NCI-H1436 treated with DMSO at 0.1 percent for 48 hours (cell line): ENCODE measurements at regions not wholly inside any gene's neighbourhood (a gene's known extent, or its start where the extent isn't known, plus 50 kb on each side); places are given as distances from the start of the nearest gene placed in this dataset.
"Not testable (repeated sequence)": the region's sequence is repeated elsewhere in the genome, so short reads cannot be mapped to it uniquely, and the experiment has no call there.

Source experiments
- DNase-seq: peaks from one replicate; lab custom pipeline; 2025; lab: John Stamatoyannopoulos, UW

GRCh38 chr2:7847321-7847720, 834.5 kb upstream of the ID2 start:
- no peak for DNase-seq

DNA sequence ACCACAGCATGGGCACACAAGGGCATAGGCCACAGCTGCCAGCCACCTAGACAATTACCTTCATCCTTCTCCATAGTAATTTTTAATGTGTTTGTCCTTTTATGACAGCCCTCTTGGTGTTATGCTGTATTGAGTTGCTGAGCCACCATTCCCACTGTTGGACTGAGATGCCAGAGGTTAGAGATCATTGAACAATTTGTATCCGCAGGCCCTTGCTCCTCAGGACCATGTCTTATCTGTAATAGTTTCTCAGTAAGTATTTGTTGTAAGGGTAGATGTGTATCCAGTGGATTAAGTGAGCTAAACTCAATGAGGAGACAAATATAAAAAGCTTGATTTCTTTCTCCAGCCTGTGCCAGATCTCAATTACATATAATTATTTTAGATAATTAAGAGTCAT, 832.8 kb upstream of the ID2 start:
- no peak for DNase-seq

DNA sequence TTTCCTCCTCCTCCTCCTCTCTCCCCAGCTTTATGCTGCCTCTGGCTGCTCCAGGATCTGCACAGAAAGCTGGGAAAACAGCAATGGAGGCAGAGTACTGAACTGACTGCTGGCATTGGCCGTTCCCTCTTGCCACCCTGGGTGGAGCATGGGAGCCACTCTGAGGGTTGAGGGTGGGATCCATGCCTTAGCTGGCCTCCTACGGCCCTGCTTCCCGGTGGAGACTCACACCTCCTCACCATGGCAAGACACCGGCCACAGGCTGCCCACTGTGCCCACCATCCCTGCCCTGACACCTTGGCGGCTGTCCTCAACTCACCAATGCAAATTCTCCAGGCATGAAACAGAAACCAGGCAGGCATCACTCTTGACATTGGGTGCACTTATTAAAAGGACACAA, 832.3 kb upstream of the ID2 start:
- DNase-seq = no peak

DNA sequence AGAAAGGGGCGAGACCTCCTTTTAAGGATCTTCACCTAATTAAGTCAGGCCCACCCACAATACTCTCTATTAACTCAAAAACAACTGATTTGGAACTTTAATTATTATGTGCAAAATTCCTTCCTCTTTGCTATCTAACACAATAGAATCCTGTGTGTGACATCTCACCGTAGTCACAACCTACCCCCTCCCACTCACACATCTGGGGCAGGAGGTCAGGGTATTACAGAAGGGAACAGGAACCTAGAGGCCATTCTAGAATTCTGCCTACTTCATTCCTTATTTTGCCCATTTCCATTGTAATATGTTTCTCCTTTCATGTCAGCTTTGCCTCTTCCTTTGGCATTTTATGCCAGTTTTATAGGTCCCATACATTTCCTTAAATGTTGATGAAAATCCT, 829.3 kb upstream of the ID2 start:
- no peak for DNase-seq

GRCh38 chr2:7857904-7858303, 824.0 kb upstream of the ID2 start:
- no peak for DNase-seq

- DNase-seq = no peak
Measured at GRCh38 chr2:7858624-7859023, 823.2 kb upstream of the ID2 start.

- DNase-seq = no peak
Measured at GRCh38 chr2:7860693-7861092, 821.2 kb upstream of the ID2 start.

DNA sequence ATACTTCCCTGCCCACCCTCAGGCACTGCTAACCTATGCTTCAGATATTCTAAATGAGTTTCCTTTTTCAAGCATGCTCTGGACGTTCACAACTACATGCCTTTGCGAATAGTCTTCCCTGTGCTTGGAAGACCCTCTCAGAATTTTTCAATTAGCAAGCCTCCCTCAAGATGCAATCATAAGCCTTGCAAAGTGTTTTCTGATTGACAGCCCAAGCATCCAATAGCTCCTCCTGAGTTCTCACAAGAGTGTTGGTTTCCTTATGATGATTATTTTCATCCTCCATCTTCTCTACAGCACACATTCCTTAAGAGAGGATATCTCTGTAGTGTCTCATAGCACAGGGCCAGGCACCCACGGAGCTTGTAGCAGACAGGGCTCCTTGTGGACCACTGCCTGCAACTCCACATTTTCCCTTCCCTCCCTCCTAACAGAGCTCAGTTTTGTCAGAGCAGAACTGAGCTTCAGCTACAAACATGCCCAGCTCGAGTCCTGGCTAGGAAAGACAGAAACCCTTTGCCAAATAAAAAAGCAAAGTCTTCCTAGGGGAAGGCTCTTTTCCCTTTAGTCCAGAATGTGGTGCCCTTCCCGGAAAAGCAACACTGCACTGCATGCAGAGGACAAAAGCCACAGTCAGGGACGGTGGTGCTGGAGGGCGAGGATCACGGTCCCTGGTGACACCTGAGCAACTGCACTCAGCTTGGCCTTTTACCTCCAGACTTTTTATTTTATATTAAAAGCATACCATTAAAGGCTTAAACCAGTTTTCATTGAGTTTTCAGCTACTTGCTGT, 819.8 kb upstream of the ID2 start:
- DNase-seq = no peak

DNA sequence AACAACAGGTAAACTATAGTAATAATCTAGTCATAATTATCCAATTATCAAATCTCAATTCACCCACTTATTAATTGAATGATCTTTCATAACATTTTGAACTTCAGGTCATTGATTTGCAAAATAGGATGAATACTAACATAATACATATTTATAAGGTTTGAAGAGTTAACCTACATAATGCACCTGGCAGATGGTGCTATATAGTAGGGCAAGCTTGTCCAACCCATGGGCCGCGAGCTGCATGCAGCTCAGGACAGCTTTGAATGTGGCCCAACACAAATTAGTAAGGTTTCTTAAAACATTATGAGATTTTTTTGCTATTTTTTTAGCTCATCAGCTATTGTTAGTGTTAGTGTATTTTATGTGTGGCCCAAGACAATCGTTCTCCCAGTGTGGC, 815.8 kb upstream of the ID2 start:
- no peak for DNase-seq

GRCh38 chr2:7866825-7867224, 815.0 kb upstream of the ID2 start:
- DNase-seq = no peak

- DNase-seq = no peak
Measured at GRCh38 chr2:7867867-7868266, 814.0 kb upstream of the ID2 start.

DNA sequence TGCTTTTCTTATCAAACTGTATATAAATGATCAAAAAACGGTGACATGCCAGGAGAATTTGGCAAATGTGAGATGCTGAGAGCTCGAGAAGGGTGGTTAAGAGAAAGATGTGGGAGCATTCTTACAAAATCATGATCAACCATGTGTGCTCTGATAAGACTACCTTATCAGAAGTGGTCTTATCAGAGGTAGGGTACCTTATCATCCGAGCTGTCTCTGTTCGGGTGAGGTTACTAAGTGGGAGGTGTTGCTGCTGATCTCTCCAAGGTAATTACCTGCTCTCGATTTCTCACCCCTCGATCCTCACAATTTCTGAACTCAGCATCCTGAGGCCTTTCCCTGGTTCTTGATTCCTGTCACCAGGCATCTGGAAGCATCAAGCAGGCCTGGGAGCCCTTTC, 813.0 kb upstream of the ID2 start:
- no peak for DNase-seq

DNA sequence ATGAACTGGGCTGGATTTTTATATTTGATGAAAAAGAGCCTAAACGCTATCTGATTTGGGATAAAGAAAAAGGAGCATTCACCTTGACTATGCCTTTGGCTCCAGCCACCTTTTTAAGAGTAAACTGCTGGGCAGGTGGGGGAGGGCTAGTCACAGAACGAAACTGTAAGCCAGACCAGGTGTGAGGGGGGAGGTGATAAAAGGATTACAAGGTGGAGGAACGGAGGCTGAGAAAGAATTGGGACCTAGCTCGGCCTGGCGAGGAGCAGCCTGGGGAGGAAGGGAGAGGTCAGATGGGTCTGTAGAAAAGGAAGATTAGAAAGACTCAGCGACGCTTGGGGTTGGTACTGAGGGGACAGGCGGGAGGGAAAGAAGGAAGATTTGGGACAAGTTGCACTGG, 805.4 kb upstream of the ID2 start:
- not testable (repeated sequence) for DNase-seq

- DNase-seq = not testable (repeated sequence)
Measured at GRCh38 chr2:7878266-7878665, 803.6 kb upstream of the ID2 start.

- DNase-seq = no peak
Measured at GRCh38 chr2:7878786-7879482, 802.9 kb upstream of the ID2 start.

DNA sequence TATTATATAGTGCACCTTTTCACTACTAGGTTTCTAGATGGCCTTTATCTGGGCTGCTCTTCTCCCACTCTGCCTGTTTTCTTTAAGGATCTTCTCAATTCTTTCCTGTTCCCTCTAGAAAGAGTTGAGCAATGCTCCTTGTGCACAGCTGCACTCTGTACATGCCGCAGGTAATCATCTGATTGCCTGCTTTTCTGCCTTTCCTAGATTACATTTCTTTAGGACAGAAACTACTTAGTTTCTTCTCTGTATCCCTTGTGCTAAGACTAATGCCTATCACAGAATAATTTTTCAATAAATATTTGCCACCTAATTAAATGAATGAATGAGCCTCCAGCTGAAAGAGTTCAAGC, 802.4 kb upstream of the ID2 start:
- DNase-seq = no peak

DNA sequence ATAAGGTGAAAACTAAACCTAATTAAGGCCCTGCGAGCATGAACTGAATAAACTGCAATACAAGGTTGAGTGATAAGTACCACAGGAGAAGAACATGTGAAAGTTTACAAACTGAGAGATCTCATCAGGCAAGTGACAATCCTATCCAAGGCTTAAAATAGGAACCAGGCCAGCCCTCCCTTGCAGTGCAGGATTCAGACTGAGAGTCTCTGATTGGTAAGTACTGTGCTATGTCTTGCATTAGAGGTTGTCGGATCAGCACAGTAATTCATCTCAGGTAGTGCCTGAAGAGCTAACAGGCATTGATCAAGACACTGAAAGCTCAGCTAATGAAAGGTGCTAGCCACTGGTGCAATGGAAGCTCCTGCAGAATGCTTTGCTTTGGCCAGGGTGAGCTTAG, 801.7 kb upstream of the ID2 start:
- no peak for DNase-seq

DNA sequence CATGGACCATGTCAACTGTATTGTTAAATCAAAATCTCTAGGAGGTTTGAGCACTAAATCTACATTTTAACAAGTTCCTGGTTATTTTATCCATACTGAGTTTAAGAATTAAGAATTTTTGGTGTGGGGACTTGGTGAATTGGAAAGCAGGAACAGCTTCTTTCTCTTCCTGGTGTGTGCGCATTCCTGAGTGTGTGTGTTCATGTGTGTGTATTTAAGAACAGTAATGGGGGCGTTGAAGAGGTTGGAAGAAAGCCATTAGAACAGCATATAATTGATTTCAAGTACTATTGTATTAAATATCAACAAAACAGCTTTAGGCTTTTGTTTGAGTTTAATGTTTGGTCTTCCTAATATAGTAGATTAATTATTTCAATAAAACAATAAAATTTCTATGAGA, 801.3 kb upstream of the ID2 start:
- DNase-seq = no peak

DNA sequence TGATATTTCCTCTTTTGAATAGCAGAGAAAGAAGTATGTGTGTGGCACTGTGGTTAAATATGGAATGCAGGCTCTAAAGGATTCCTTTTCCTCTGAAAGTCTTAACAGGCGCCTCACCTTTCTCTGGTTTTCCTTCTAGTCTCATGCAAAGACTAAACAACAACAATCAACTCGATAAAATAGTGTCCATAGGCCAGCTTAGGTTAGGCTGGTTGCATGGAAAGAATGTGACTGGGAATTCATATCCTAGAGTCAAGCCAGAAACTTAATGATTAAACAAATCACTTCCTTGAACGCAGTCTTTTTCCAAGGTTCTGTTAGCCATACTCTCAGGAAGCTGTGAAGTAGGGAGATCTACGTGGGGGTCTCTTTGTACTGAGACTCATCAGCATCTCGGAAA, 800.8 kb upstream of the ID2 start:
- DNase-seq = no peak

DNA sequence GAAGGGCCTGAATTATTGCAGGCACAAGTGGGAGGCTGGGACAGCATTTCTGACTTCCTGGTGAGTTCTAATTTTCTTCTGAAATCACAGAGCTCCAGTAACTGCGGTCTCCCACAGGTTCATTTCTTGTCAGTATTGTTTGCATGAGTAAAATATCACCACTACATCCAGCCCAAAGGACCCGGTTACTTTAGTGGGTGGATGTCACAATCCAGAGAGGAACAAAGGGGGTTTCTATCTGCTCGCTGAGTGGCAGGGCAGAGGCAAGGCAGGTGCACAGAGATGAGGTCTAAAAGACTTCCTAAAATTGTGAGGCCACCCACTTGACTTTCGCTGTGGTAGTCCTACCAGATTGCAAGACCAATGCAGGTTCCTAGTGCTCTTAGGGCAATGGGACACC, 800.4 kb upstream of the ID2 start:
- DNase-seq = no peak

GRCh38 chr2:7882296-7882695, 799.6 kb upstream of the ID2 start:
- no peak for DNase-seq

- no peak for DNase-seq
Measured at GRCh38 chr2:7884338-7884737, 797.5 kb upstream of the ID2 start.

- no peak for DNase-seq
Measured at GRCh38 chr2:7886666-7887065, 795.2 kb upstream of the ID2 start.

GRCh38 chr2:7887441-7887840, 794.4 kb upstream of the ID2 start:
- no peak for DNase-seq
